ENCODE measurements at regions not wholly inside any gene's neighbourhood (a gene's known extent, or its start where the extent isn't known, plus 50 kb on each side); places are given as distances from the start of the nearest gene placed in this dataset.
"Not testable (repeated sequence)": the region's sequence is repeated elsewhere in the genome, so short reads cannot be mapped to it uniquely, and the experiment has no call there.

DNA sequence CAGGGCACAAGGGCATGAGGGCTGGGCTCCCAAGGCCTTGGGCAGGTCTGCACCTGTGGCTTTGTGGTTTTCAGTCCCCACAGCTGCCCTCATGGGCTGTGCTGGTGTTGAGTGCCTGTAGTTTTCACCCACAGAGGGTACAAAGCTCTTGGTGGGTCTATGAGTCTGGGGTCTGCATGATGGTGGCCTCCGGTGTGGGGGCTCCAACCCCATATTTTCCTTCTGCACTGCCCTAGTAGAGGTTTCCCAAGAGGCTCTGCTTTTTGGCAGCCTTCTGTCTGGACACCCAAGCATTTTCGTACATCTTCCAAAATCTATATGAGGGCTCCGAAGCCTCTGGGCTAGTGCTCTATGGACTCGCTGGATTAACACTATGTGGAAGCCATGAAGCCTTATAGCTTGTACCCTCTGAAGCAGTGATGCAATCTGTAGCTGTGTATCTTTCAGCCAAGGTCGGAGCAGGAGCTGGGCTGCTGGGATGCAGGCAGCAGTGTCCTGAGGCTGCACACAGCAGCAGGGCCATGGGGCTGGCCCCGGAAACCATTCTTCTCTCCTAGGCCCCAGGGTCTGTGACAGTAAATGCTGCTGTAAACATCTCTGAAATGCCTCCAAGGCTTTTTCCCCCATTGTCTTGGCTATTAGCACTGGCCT is 240.3 kb downstream of the CWH43 start:
- DNase-seq (ENCODE audit: low read depth in 2 of 3, low spot score in 2 of 3) = not testable (repeated sequence)

DNA sequence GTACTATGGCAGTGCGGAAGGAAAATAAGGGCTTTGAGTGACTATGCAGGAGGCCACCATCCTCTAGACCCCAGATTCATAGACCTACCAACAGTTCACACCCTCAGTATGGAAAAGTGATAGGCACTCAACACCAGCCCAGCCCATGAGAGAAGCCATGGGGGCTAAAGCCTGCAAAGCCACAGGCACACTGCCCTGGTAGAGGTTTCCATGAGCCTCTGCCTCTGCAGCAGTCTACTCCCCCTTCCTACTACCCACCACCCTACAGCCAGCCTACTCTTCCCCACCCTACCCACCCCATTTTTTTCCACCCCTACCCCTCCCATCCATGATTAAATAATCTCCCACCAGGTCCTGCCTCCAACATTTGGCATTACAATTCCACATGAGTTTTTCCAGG is 241.9 kb downstream of the CWH43 start:
- not testable (repeated sequence) for DNase-seq (ENCODE audit: low read depth in 2 of 3, low spot score in 2 of 3)

DNA sequence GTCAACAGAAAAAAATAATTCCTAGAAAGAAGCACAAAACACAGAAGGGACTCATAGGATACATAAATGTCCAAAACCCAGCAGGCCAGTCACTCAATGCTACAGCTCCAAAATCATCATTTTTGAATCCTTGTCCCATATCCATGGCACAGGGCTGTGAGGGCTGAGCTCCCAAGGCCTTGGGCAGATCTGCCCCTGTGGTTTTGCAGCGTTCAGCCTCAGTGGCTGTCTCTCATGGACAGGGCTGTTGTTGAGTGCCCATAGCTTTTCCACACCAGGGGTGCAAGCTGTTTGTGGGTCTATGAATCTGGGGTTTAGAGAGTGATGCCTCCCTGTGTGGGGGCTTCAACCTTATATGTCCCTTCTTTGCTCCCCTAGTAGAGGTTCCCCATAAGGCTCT is 243.2 kb downstream of the CWH43 start:
- DNase-seq (ENCODE audit: low read depth in 2 of 3, low spot score in 2 of 3) = not testable (repeated sequence)

DNA sequence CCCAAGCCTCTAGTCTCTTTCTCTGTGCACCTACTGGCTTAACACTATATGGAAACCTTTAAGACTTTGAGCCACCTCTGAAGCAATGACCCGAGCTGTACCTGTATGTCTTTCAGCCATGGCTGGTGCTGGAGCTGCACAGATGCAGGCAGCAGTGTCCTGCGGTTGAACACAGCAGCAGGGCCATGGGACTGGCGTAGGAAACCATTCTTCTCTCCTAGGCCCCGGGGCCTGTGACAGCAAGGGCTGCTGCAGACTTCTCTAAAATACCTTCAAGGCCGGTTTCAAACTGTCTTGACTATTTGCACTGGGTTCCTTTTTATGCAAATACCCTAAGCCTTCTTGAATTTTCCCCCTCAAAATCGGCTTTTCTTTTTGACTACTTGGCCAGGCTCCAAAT is 243.6 kb downstream of the CWH43 start:
- DNase-seq (ENCODE audit: low read depth in 2 of 3, low spot score in 2 of 3) = not testable (repeated sequence)

DNA sequence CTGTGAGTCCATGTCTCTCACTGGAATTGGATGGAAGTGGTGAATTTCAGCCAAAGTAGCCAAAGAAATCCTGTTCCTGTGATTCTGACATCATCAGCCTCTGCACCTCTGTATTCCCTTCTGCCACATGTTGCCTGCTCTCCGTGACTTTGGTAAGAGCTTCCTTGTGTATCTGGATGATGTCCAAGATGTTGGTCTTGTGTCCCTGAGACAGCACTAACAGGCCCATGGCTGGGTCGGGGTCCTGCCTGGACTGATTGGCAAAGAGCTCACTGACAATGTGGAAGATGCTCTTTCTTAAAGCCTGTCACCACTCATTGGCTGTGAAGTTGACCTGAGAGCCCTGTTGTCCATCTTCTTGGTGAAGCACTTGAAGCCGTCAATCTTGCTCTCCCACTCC is 247.3 kb downstream of the CWH43 start:
- not testable (repeated sequence) for DNase-seq (ENCODE audit: low read depth in 2 of 3, low spot score in 2 of 3)

DNA sequence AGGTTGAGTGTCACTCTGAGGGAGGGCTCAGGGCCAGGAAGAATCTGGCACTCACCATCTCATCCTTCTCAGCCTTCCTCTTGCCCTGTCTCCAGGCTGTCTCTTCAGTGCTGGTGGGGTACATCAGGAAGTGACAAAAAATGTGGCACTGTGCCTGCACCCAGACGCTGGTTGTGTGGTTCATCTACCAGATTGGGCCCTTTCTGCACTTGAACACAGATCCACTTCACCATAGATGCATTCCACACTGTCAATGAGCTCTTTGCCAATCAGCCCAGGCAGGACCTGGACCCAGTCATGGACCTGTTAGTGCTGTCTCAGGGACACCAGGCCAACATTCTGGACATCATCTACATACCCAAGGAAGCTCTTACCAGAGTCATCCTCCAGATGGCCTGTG is 247.7 kb downstream of the CWH43 start:
- DNase-seq (ENCODE audit: low read depth in 2 of 3, low spot score in 2 of 3) = not testable (repeated sequence)

DNA sequence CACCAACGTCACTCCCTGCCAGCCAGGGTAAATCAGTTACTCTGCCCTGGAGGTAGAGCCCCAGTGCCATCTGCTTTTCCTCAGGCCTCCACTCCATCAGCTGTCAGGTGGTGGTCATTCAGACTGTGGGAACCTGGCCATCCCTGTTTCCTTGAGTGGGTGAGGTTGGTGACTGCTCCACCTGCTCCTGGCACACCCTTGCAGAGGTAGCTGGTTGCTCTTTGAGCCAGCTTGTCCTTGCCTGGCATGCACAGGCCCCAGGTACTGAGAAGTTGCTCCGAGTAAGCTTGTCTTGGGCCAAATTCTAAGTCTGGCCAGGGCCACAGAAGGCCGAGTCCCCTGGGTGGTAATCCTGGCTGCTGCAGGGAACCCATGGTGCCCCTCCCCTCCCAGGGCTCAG is 248.3 kb downstream of the CWH43 start:
- DNase-seq (ENCODE audit: low read depth in 2 of 3, low spot score in 2 of 3) = not testable (repeated sequence)

DNA sequence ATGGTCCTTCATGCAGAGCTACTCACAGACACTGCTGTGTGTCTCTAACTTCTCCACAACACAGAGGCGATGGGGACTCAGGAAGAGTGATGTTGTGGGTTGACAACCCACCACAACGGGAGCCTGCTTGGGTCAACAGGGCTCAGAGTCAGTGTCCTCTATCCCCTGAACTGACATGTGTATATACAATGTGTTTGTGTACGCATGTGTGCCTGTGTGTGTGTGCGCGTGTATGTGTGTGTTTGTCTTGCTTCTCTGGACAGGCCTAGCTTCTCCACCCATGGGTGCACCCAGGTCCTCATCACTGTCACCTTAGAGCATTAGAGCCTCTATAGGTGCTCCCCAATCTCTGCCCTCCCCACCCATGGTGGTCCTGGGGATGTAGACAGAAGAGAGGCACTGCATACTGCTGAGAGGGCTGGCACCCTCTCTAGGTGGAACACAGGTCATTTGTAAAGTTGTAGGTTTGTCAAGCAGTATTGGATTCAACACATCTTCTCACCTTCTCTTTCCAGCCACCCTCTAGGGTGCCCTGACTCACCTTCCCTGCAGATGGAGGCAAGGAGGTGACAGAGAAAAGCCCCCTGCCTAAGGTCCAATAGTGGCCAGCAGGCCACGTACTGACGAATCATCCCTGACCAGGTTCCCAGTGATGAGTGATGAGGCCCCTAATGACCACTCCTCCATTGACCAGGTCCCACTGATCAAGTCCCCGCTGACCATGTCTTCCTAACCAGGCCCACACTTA is 249.5 kb downstream of the CWH43 start:
- not testable (repeated sequence) for DNase-seq (ENCODE audit: low read depth in 2 of 3, low spot score in 2 of 3)

DNA sequence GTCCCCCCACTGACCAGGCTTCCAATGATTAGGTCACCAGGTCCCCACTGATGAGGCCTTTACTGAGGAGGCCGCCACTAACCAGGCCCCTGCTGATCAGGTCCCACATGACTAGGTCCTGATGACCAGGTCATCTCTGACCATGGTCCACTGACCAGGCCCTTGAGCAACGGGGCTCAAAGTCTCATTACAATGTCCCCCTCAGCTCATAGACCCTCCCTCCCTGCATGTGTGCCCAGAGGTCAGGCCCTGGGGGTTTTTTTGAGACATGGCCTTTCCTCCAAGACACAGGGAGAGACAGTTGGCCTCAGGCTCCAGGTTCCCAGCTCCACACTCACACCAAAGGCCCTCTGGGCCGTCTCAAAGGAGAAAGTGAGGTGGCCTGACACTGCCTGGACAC is 250.4 kb downstream of the CWH43 start:
- not testable (repeated sequence) for DNase-seq (ENCODE audit: low read depth in 2 of 3, low spot score in 2 of 3)

DNA sequence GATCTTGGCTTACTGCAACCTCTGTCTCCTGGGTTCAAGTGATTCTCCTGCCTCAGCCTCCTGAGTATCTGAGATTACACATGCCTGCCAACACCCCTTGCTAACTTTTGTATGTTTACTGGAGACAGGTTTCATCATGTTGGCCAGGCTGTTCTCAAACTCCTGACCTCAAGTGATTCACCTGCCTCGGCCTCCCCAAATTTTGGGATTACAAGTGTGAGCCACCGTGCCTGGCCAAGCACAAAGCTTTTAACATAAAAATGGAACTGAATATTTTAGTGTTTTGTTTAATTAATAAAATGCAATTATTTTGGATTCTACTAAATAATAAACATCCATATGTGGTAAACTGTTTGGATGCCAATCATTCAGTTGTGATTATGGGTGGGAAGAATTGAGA is 255.2 kb downstream of the CWH43 start:
- not testable (repeated sequence) for DNase-seq (ENCODE audit: low read depth in 2 of 3, low spot score in 2 of 3)

DNA sequence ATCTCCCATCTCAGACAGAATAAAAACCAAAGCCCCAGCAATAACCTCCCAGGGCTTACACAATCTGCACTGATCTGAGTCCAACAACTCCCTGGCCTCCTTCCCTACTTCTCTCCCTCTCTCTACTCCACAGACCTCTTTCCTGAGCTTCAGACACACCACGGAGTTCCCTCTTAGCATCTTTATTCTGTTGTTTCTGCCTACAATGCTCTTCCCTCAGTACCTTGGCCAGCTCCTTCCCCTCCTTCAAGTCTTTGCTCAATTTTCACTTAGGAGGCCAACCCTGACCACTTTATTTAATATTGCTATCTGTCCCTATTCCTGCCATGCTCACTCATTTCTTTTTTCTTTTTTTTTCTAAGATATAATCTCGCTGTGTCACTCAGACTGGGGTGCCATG is 276.7 kb downstream of the CWH43 start:
- DNase-seq (ENCODE audit: low read depth in 2 of 3, low spot score in 2 of 3) = not testable (repeated sequence)

DNA sequence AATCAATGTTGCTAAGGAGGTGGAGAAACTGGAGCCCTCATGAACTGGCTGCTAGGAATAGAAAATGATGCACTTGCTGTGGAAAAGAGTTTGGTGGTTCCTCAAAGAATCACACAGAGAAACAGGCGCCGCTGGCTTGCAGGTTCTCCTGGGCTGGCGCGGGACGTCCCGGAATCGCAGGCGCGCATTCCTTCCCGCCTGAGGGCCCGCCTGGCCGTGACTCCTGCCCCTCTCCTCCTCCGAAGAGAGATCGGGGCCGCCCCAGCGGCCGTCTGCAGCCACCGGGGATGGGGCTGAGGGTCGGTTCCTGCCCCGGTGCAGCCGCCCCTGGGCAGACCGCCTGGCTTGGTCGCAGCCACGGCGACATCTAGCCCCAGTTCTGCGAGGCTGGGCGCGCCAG is 284.4 kb downstream of the CWH43 start:
- not testable (repeated sequence) for DNase-seq (ENCODE audit: low read depth in 2 of 3, low spot score in 2 of 3)

DNA sequence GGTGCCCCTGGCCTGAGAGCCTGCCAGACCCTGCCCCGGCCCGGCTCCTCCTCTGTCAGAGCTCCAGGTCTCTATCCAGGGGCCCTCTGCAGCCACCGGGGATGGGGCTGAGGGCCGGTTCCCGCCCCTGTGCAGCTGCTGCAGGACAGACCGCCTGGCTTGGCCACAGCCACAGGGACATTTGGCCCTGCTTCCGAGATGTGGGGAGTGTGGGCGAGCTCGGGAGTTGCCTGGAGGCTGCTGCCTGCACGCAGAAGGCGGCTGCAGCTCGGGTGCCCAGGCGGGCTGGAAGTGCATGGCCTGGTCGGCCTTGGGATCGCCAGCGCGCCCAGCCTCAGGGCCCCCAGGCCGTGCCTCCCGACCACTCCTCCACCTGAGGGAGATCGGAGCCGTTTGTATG is 284.8 kb downstream of the CWH43 start:
- not testable (repeated sequence) for DNase-seq (ENCODE audit: low read depth in 2 of 3, low spot score in 2 of 3)

DNA sequence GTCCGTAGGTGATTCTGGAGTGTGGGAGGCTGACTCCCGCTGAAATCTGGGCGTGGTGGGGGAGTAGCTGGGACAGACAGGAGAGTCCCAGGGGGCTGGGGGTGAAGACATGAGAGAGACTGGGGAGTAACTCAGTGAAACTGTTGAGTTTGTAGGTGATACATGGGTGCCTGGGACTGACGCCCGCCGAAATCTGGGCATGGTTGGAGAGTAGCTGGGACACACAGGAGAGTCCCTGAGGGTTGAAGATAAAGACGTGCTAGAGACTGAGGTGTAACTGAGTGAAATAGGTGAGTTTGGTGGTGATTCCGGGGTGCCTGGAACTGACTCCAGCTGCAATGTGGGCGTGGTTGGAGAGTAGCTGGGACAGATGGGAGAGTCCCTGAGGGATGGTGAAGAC is 299.8 kb downstream of the CWH43 start:
- DNase-seq (ENCODE audit: low read depth in 2 of 3, low spot score in 2 of 3) = not testable (repeated sequence)

DNA sequence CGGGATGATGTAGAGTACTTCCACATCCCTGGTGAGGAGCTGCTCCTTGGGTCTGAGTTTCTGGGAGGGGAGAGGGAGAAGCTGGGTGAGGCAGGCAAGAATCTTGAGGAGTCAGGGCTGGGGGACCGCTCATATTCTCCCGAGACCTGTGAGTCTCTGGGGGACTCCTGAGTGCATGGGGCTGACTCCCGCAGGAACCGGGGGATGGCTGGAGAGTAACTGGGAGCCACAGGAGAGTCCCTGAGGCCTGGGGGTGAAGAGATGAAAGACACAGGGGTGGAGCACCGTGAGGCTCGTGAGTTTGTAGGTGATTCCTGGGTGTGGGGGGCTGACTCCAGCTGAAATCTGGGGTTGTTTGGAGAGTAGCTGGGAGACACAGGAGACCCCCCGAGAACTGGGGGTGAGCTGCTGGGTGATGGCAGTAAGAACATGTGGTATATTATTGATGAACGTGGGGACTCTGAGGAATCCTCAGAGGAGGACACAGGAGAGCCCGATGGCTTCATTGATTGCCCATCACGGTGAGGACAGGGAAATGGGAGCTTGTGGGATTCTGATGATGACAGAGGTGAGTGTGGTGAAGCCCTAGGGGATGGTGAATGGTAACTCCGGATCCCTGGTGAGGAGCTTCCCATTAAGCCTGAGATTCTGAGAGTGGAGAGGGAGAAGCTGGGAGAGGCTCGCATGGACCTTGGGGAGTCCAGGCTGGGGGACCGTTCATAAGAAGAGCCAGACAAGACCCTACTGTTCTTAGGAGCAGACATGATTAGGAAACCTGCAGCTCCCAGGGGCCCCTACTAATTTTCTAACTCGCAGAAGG is 301.1 kb downstream of the CWH43 start:
- peak in 1 of 3 donors; percentile 9 for DNase-seq (ENCODE audit: low read depth in 2 of 3, low spot score in 2 of 3)

DNA sequence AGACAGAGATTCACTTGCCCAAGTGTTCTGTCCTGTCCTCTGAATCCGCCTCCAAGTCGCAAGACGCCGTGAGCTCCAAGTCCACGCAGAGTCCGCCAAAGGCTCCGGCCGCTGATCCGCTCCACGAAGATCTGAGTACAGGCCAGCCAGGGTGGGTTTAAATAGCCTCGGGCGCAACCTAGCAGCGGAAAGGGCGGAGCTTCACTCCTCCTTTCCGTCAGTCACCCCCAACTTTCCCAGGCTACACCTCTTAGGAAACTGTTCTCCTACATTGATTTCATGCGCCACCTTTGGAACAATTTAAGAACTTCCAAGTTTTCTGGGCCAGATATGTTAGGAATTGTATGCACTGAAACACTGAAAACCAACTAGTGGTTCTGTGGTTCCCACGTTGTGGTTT is 301.8 kb downstream of the CWH43 start:
- peak in 1 of 3 donors; percentile 3 for DNase-seq (ENCODE audit: low read depth in 2 of 3, low spot score in 2 of 3)

DNA sequence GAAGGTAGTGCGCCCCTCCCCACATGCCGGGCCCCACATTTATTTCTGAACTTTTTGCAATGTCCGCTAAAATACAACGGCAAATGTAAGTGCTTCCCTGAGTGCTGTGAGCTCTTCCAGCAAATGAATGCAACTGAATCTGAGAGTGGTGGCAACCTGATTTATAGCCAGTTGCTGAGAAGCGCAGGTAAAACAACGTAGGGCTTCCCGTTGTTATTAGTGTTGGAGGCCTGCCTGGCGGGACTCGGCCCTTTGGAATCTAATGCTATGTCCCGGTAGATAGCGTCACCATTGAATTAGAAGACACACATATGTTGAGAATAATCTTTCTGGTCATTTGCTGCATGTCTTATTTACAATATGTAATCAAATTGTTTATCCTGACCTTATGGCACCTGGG is 302.7 kb downstream of the CWH43 start:
- DNase-seq (ENCODE audit: low read depth in 2 of 3, low spot score in 2 of 3) = peak in 1 of 3 donors; percentile 9

DNA sequence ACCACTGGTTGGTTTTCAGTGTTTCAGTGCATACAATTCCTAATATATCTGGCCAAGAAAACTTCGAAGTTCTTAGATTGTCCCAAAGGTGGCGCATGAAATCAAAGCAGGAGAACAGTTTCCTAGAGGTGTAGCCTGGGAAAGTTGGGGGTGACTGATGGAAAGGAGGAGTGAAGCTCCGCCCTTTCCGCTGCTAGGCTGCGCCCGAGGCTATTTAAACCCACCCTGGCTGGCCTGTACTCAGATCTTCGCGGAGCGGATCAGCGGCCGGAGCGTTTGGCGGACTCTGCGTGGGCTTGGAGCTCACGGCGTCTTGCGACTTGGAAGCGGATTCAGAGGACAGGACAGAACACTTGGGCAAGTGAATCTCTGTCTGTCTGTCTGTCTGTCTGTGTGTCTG is 328.7 kb downstream of the CWH43 start:
- not testable (repeated sequence) for DNase-seq (ENCODE audit: low read depth in 2 of 3, low spot score in 2 of 3)

DNA sequence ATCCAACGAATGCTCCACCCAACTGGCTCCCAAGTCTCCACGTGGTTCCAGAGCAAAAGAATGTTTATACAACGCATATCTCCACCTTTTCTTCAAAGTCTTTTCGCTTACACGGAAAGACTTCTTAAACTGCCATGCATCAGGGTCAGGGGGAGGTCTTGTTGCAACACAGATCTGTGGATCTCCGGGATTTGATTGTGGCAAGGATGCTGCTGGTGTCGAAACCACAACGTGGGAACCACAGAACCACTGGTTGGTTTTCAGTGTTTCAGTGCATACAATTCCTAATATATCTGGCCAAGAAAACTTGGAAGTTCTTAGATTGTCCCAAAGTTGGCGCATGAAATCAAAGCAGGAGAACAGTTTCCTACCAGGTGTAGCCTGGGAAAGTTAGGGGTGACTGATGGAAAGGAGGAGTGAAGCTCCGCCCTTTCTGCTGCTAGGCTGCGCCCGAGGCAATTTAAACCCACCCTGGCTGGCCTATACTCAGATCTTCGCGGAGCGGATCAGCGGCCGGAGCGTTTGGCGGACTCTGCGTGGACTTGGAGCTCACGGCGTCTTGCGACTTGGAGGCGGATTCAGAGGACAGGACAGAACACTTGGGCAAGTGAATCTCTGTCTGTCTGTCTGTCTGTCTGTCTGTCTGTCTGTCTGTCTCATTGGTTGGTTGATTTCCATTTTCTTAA is 334.8 kb downstream of the CWH43 start:
- DNase-seq (ENCODE audit: low read depth in 2 of 3, low spot score in 2 of 3) = not testable (repeated sequence)

DNA sequence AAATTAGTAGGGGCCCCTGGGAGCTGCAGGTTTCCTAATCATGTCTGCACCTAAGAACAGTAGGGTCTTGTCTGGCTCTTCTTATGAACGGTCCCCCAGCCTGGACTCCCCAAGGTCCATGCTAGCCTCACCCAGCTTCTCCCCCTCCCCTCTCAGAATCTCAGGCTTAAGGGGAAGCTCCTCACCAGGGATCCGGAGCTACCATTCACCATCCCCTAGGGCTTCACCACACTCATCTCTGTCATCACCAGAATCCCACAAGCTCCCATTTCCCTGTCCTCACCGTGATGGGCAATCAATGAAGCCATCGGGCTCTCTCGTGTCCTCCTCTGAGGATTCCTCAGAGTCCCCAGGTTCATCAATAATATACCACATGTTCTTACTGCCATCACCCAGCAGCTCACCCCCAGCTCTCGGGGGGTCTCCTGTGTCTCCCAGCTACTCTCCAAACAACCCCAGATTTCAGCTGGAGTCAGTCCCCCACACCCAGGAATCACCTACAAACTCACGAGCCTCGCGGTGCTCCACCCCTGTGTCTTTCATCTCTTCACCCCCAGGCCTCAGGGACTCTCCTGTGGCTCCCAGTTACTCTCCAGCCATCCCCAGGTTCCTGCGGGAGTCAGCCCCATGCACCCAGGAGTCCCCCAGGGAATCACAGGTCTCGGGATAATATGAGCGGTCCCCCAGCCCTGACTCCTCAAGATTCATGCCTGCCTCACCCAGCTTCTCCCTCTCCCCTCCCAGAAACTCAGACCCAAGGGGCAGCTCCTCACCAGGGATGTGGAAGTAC is 335.6 kb downstream of the CWH43 start:
- not testable (repeated sequence) for DNase-seq (ENCODE audit: low read depth in 2 of 3, low spot score in 2 of 3)
